GM18502 (cell line): ENCODE measurements at regions not wholly inside any gene's neighbourhood (a gene's known extent, or its start where the extent isn't known, plus 50 kb on each side); places are given as distances from the start of the nearest gene placed in this dataset.
A peak's percentile ranks its signal among the peaks of the same experiment; 100 is the strongest.
"Not testable (repeated sequence)": the region's sequence is repeated elsewhere in the genome, so short reads cannot be mapped to it uniquely, and the experiment has no call there.

Experiments
- ATAC-seq: cut with Tn5 transposase; IDR thresholded peaks from one replicate; pipeline ENCODE4 v1.9.1; 2021; ENCODE audit warnings: mild to moderate bottlenecking; ENCODE audit not compliant: unreplicated experiment, poor library complexity

DNA sequence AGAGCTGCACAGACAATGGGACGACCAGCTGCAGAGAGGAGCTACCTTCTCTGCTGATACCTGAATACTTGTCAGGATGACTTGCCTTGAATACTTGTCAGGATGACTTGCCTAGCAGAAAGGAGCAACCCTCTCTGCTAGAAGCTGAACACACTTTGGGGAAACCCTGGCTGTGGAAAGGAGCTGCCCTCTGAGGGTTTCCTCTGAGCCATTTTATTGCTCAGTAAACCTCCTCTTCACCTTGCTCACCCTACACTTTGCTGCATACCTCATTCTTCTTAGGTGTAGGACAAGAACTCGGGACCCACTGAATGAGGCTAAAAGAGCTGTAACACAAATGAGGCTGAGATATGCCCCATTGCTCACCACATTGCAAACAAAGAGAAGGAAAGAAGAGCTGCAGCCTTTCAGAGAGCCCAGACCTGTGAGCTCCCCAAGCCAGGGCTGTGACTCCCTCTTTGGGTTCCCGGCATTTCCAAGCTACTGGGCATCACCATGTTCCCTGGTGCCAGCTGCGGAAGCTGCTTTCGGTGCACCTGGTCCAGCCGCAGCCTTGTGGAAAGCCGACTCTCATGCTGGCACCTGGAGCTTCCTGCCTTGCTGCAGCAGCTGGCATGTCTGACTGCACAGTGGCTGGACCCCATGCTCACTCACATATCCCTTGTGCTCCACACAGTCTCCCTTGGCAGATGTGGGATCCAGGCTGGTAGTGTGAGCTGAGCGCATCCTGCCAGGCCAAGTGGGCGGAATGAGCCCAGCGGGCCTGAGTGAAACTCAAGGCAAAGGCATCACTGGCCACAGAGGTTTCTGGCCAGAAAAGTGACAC, 106.7 kb upstream of the AHI1 start:
- no peak for ATAC-seq

DNA sequence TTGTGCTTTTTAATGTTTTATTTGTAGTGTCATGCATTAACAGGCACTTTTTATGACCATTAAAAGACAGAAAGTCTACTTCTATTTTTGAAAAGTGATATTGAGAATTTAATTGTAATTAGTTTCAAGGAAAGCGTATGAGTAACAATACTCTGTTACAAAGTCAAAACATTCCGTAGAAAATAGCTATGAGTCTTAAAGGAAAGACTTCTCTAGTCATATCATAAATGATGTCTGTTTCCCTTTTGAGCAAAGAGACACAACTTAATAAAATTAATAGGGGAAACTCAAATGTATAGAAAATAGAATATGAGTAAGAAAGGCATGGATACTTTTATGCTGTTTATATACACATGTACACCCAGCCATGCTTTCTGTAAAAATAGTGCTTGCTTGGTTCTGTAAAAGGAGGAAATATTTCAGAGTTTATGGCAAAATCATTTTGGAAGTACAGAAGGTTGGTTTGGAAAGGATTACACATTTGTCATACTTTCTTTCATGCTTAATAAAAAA, 107.8 kb upstream of the AHI1 start:
- no peak for ATAC-seq

- no peak for ATAC-seq
These were observed 108.9 kb upstream of the AHI1 start for GRCh38 chr6:135606392-135606791.

GRCh38 chr6:135608031-135608430, 110.5 kb upstream of the AHI1 start:
- no peak for ATAC-seq

GRCh38 chr6:135610192-135610591, 112.7 kb upstream of the AHI1 start:
- ATAC-seq = not testable (repeated sequence)

- ATAC-seq = no peak
These were observed 119.1 kb upstream of the AHI1 start for GRCh38 chr6:135616655-135617054.

GRCh38 chr6:135617222-135617621, 119.7 kb upstream of the AHI1 start:
- ATAC-seq = no peak

DNA sequence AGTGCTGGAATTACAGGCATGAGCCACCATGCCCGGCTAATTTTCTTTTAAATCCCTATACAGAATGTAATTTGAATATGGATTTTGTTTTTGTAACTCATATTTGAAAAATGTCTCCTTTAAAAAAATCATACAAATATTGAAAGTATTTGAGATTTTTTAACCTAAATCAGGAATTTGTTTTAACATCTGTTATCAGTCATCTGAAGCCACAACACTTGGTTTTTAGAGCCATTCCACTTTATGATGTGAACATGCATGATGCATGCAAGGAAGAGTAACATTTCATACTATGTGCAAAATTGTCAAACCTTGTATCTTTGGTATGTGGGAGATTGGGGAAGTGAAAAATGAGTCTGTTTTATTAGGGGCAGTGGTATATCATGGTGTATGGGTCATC, 124.5 kb upstream of the AHI1 start:
- no peak for ATAC-seq

DNA sequence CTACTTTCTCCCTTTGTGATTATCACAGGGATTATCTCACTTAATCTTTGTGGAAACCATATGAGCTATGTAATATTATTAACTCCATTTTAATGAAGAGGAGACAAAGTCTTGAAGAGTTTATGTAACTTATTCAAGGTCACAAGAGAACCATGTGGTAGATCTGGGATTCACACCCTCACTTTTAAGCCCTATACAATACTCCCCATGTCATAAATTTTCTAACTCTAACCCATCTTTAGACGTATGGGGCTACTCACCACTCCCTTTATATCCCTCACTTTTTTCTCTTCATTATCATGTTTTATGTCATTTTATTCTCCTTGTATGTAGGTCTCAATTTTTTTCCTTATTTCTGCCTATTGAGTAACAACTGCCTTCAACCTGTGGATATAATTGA, 126.4 kb upstream of the AHI1 start:
- no peak for ATAC-seq

DNA sequence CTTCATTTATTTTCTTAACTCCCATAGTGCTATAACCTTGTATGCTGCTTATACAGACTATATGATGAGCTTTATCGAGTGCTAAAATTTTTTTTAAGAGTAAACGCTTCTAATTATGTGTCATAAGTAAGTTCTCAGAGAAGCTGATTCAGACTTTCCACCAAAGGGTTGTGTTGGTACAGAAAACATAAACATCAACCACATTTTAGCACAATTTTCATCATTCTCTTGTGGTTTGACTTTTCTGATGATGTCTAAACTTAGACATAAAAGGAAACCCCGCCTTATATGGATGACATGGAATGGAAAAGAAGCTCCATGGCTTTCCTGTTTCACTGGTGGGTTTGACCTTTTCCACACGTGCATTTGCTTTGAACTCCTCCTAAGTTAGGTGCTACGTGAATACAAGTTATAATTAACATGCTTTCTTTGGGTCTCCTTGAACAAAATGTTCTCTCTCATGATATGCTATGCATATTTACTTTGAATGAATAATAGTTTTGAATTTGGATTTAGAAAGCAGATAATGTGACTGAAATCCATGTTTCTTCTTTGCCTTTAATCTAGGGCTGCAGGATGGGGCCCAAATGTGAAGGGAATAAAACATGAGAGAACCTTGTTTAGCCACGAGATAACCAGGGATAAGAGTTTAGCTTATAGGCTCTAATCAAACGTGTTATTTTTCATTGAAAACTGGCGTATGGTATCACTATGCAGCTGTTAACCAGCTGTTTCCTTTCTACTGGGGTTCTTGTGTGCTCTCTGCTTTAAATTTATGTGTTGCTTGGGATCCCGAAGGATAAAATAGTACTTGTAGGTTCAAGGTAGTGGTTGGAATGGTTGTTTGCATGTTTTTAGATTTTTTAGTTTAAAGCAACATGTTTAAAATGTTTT, 127.1 kb upstream of the AHI1 start:
- ATAC-seq = no peak

- not testable (repeated sequence) for ATAC-seq
These were observed 128.5 kb upstream of the AHI1 start for GRCh38 chr6:135626001-135626400.

- no peak for ATAC-seq
These were observed 129.7 kb upstream of the AHI1 start for GRCh38 chr6:135627092-135627715.

GRCh38 chr6:135630789-135631376, 133.3 kb upstream of the AHI1 start:
- no peak for ATAC-seq

DNA sequence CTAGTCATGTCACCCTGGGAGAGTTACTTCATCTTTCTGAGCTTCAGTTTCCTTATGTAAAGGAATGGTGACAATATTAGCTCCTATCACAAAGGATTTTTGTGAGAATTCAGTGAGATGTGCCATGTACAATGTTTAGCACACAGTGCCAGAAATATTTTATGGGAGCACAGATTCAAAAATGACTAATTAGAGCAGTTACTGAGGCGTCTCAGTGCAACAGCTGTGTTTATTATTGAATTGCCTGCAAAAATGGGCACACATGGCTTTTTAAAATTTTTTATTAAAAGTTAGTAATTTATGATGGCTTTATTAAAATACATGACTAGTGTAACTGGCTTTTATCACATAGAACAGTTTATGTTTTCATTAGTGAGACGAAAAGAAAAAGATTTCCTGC, 134.3 kb upstream of the AHI1 start:
- ATAC-seq = no peak

GRCh38 chr6:135633573-135633972, 136.0 kb upstream of the AHI1 start:
- no peak for ATAC-seq

- ATAC-seq = no peak
These were observed 140.2 kb upstream of the AHI1 start for GRCh38 chr6:135637701-135638100.

GRCh38 chr6:135638108-135638507, 140.6 kb upstream of the AHI1 start:
- no peak for ATAC-seq

DNA sequence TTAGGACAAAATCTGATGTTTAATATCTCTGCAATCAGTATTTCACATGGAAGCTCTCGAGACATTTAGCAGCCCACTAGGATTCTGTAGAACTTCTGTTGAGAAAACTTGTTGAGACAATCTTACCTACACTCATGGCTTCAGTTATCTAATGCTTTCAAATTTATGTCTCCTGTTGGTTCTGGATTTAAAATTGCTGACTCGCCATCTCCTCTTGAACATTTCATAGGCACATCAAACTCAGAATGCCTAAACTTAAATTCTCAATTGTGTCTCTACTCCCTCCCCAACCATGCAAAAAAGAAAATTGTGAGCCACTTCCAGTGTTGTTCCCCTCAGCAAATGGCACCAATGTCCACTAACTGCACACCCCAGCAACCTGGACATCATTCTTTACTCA, 142.5 kb upstream of the AHI1 start:
- no peak for ATAC-seq

DNA sequence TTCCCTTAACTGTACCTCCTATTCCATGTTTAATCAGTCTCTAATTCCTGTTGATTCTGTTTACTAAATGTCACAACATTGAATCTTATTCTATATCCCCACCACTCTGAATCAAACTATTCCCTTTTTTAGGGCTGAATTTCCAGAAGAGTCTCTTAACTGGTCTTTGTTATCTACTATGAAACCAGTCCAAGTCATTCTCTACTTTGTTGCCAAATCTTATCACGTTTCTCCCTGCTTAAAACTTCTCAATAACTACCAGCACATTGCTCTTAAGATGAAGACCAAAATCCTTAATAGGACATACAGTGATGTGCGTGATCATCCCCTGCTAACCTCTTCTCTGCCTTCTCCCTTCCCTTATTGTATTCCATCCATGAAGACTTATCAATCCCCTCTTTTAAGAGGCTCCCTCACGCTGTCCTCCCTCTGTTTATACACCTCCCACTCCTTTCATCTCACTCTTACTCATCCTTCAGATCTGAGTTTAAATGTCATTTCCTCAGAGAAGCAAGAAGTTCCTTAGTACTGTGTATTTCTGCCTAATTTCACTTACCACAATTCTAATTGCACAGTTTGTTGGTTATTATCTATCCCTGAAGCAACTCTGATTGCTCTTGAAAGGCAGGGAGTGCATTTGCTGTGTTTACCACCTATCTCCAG, 143.0 kb upstream of the AHI1 start:
- peak; percentile 66 for ATAC-seq

- no peak for ATAC-seq
These were observed 145.4 kb upstream of the AHI1 start for GRCh38 chr6:135642912-135643311.
